Endothelial cell of umbilical vein (primary cell): ENCODE measurements at regions not wholly inside any gene's neighbourhood (a gene's known extent, or its start where the extent isn't known, plus 50 kb on each side); places are given as distances from the start of the nearest gene placed in this dataset.

Source experiments
- BruUV-seq: library from RNA; stranded (reverse); fragments of 400-500 nt; replicated peaks from 2 replicates; lab custom pipeline; 2021; lab: Mats Ljungman, UMichigan
- CTCF ChIA-PET: fragments of 300-600, 350-600 bp; sonication (Branson Sonifier 250); formaldehyde crosslinking; loops from one replicate; lab custom pipeline; 2021; ENCODE audit warnings: antibody characterized with exemption, inconsistent platforms; lab: Charles Lee
- POLR2A ChIA-PET: fragments of 300-600, 350-600 bp; sonication (Branson Sonifier 250); formaldehyde crosslinking; loops from one replicate; lab custom pipeline; 2021; ENCODE audit warnings: antibody characterized with exemption, inconsistent platforms; lab: Charles Lee
- DNase-seq: peaks from one replicate; pipeline ENCODE4 v3.0.0-alpha.2; 2011; ENCODE audit warnings: low read depth, low spot score
- FAIRE-seq: peaks from 2 replicates; lab custom pipeline; 2011; peaks lifted over from hg19 to GRCh38; lab: Jason Lieb, UNC
- H2AFZ ChIP-seq: 2 replicates; pipeline ENCODE4 v1.6.0; 2012; ENCODE audit warnings: low read depth, low read length, control low read depth, inconsistent platforms
- H3K27ac ChIP-seq: 2 replicates; pipeline ENCODE4 v1.5.1; 2011; ENCODE audit warnings: low read depth, mild to moderate bottlenecking, control low read depth, low read length, moderate library complexity; ENCODE audit not compliant: insufficient read depth
- H3K27me3 ChIP-seq, 2 experiments: 2 replicates each; pipeline versions ENCODE4 v1.6.0 to v1.6.1; 2011; ENCODE audit warnings: low read length in 2 of 2, mixed read lengths in 1 of 2; ENCODE audit not compliant: control insufficient read depth in 2 of 2, insufficient read depth in 2 of 2
- H3K36me3 ChIP-seq, 2 experiments: 2 replicates in 1 of 2; 3 replicates in 1 of 2; pipeline ENCODE4 v1.5.1; 2011; ENCODE audit warnings: low read length in 2 of 2, mild to moderate bottlenecking in 1 of 2, moderate library complexity in 1 of 2; ENCODE audit not compliant: control insufficient read depth in 2 of 2, insufficient read depth in 2 of 2; ENCODE audit errors: extremely low read depth in 1 of 2
- H3K4me1 ChIP-seq: 3 replicates; pipeline ENCODE4 v1.5.1; 2011; ENCODE audit warnings: mild to moderate bottlenecking, low read length; ENCODE audit not compliant: control insufficient read depth, insufficient read depth; ENCODE audit errors: extremely low read depth
- H3K4me2 ChIP-seq: 2 replicates; pipeline ENCODE4 v1.6.1; 2011; ENCODE audit warnings: low read length, control low read depth, mixed read lengths; ENCODE audit not compliant: insufficient read depth
- H3K4me3 ChIP-seq, 3 experiments: fragments of 200-600 bp in 1 of 3; sonication (generic), shearing (Covaris generic) in 1 of 3; replicated peaks in 1 of 3; 2 replicates each; pipeline ENCODE4 v1.5.1; 2011 to 2016; ENCODE audit warnings: control low read depth in 3 of 3, low read length in 3 of 3, mild to moderate bottlenecking in 2 of 3, inconsistent platforms in 1 of 3, low read depth in 1 of 3, moderate library complexity in 1 of 3; ENCODE audit not compliant: insufficient read depth in 1 of 3
- H3K79me2 ChIP-seq: 2 replicates; pipeline ENCODE4 v1.6.0; 2012; ENCODE audit warnings: low read length, inconsistent platforms; ENCODE audit not compliant: control insufficient read depth, insufficient read depth
- H3K9ac ChIP-seq: replicated peaks from 2 replicates; pipeline ENCODE3; 2011; ENCODE audit warnings: low read length, control low read depth; ENCODE audit not compliant: insufficient read depth; ENCODE audit errors: extremely low read depth
- H3K9me1 ChIP-seq: replicated peaks from 3 replicates; pipeline ENCODE4 v1.6.0; 2011; ENCODE audit warnings: mild to moderate bottlenecking, low read length; ENCODE audit not compliant: control insufficient read depth, insufficient read depth; ENCODE audit errors: extremely low read depth
- H3K9me3 ChIP-seq: replicated peaks from 2 replicates; pipeline ENCODE4 v1.5.1; 2012; ENCODE audit warnings: low read length, inconsistent platforms; ENCODE audit not compliant: control insufficient read depth, insufficient read depth
- H4K20me1 ChIP-seq: replicated peaks from 2 replicates; pipeline ENCODE3; 2011; ENCODE audit warnings: mild to moderate bottlenecking, low read length; ENCODE audit not compliant: control insufficient read depth, insufficient read depth; ENCODE audit errors: extremely low read depth
- CTCF ChIP-seq, 2 donors: IDR thresholded peaks; 1 replicate in 1 of 2; 2 replicates in 1 of 2; pipeline ENCODE4 v1.5.1; 2011; ENCODE audit warnings: low read length in 2 of 2, mild to moderate bottlenecking in 2 of 2, moderate library complexity in 2 of 2, control low read depth in 1 of 2, inconsistent platforms in 1 of 2, low read depth in 1 of 2; ENCODE audit not compliant: insufficient read depth in 1 of 2; ENCODE audit errors: extremely low read depth in 1 of 2
- EZH2 ChIP-seq: IDR thresholded peaks from 2 replicates; pipeline ENCODE4 v1.6.1; 2012; ENCODE audit warnings: borderline replicate concordance, low read depth, mild to moderate bottlenecking, moderate library complexity, low read length, inconsistent platforms; ENCODE audit not compliant: severe bottlenecking
- FOS ChIP-seq: IDR thresholded peaks from 2 replicates; pipeline ENCODE4 v1.6.1; 2011; ENCODE audit warnings: mild to moderate bottlenecking, low read length, moderate library complexity, borderline replicate concordance; ENCODE audit not compliant: insufficient read depth
- GATA2 ChIP-seq: IDR thresholded peaks from 2 replicates; pipeline ENCODE4 v1.7.0; 2011; ENCODE audit warnings: low read depth, mild to moderate bottlenecking, moderate library complexity, mixed read lengths, low read length; ENCODE audit not compliant: insufficient read length, insufficient read depth
- JUN ChIP-seq: IDR thresholded peaks from 2 replicates; pipeline ENCODE4 v1.6.1; 2011; ENCODE audit warnings: borderline replicate concordance, low read depth; ENCODE audit not compliant: insufficient read length, insufficient read depth
- MAX ChIP-seq: IDR thresholded peaks from 2 replicates; pipeline ENCODE4 v1.6.1; 2011; ENCODE audit not compliant: insufficient read depth, insufficient read length
- MYC ChIP-seq: IDR thresholded peaks from one replicate; pipeline ENCODE4 v1.6.1; 2011; ENCODE audit warnings: mild to moderate bottlenecking, low read depth, low read length
- POLR2A ChIP-seq: IDR thresholded peaks from 2 replicates; pipeline ENCODE4 v1.6.1; 2012; ENCODE audit warnings: low read depth, mild to moderate bottlenecking, control low read depth, low read length
- POLR2AphosphoS5 ChIP-seq: IDR thresholded peaks from 2 replicates; pipeline ENCODE4 v1.6.1; 2012; ENCODE audit warnings: low read depth, mild to moderate bottlenecking, control low read depth, low read length, moderate library complexity; ENCODE audit not compliant: insufficient read depth
- dilution Hi-C: fragments of 300-500 bp; cut with MboI; formaldehyde crosslinking; loops from one replicate; pipeline ENCODE4 v1.15.0; 2019; ENCODE audit warnings: low sequenced_read_pairs; ENCODE audit not compliant: extremely low pct_ligation_motif_present
- intact Hi-C: fragments of 100-400 bp; cut with micrococcal nuclease; formaldehyde crosslinking; loops from one replicate; pipeline ENCODE4 v1.10.0; 2022

DNA sequence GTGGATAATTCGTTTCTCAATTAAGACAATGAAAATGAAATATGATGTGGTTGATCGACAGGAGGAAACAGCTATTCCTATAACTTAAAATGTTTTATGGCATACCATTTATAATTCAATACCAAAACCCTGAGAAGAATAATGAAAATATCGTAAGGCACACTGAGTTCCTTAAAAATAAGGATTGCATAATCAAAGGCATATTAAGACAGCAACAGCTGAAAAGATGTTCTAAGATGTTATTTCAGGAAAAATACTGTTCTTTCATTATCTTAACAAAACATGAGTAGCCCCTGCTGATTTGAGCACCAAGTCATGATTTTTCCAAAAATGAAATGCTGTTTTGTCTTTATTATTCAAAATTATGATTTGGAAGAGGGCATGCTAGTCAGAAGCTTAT, 189.4 kb upstream of the ALG10 start:
- no peaks in the 10 kb centered on the region for H3K27me3 ChIP-seq
- intact Hi-C loops, result no loop called here
- H3K4me3 ChIP-seq, result no peak overlapping the region
- no peaks in the 10 kb centered on the region for H3K79me2 ChIP-seq
- ChIA-PET POLR2A (no interaction called here), CTCF (no interaction called here)
- no peaks in the 10 kb centered on the region for H4K20me1 ChIP-seq
- TF ChIP-seq MYC (no peak), POLR2AphosphoS5 (no peak), JUN (no peak), FOS (no peak), POLR2A (no peak), CTCF (IDR thresholded peaks at IDR 0.05; ENCODE audit: extremely low read depth in 1 of 2, insufficient read depth in 1 of 2, low read depth in 1 of 2, low read length in 2 of 2) (no peak), MAX (no peak), EZH2 (no peak), GATA2 (no peak)
- no peak overlapping the region for H3K27ac ChIP-seq
- H3K9me1 ChIP-seq, result no peaks in the 10 kb centered on the region
- no peak overlapping the region for H3K9ac ChIP-seq
- no peak overlapping the region for H3K4me2 ChIP-seq
- H3K4me1 ChIP-seq, result no peaks in the 10 kb centered on the region
- no peak for DNase-seq
- dilution Hi-C loops, result no loop called here
- H3K36me3 ChIP-seq, result no peaks in the 10 kb centered on the region
- H2AFZ ChIP-seq, result no peak overlapping the region
- H3K9me3 ChIP-seq, result peaks cover 3% of the 10 kb centered on the region
- no peak for FAIRE-seq
- BruUV-seq, result no TSS peak
